ENCODE measurements at regions not wholly inside any gene's neighbourhood (a gene's known extent, or its start where the extent isn't known, plus 50 kb on each side); places are given as distances from the start of the nearest gene placed in this dataset.

DNA sequence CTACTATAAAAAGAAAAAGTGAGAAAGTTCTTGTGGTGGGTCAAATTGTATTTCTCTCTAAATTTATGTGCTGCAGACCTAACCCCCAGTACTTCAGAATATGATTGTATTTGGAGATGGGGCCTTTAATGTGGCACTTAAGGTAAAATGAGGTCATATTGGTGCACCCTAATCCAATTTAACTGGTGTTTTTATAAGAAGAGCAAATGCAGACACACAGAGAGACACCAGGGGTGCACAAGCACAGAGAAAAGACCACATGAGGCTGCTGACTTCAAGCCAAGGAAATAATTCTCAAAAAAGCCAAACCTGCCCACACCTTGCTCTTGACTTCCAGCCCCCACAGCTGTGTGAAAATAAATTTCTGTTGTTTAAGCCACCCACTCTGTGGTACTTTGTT lies 80.2 kb upstream of the HTR4 start:
- H3K27me3 ChIP-seq = no peaks in the 10 kb centered on the region
- TF ChIP-seq CTCF (IDR thresholded peaks at IDR 0.05) (no peak), POLR2A (IDR thresholded peaks at IDR 0.05) (no peak)
- intact Hi-C loops (cut with DNase I) = loop anchor here (5.0 to 10.0 kb wide), 2 partner anchors 287 to 370 kb away; no protein-coding TSS in a partner anchor
- no peak for DNase-seq
- no peak overlapping the region for H3K4me3 ChIP-seq
- no peak for ATAC-seq
- H3K9me3 ChIP-seq = no peaks in the 10 kb centered on the region
- no peaks in the 10 kb centered on the region for H3K36me3 ChIP-seq (replicated peaks in 1 of 2; ENCODE audit: insufficient read depth in 1 of 2, low read depth in 2 of 2)
- peaks cover 5% of the 10 kb centered on the region for H3K4me1 ChIP-seq
- no peak overlapping the region for H3K27ac ChIP-seq

- intact Hi-C loops (cut with DNase I) = loop anchor here (5.0 to 10.0 kb wide), 2 partner anchors 307 to 369 kb away; no protein-coding TSS in a partner anchor
Observed at GRCh38 chr5:148735301-148735835, 81.0 kb upstream of the HTR4 start.

DNA sequence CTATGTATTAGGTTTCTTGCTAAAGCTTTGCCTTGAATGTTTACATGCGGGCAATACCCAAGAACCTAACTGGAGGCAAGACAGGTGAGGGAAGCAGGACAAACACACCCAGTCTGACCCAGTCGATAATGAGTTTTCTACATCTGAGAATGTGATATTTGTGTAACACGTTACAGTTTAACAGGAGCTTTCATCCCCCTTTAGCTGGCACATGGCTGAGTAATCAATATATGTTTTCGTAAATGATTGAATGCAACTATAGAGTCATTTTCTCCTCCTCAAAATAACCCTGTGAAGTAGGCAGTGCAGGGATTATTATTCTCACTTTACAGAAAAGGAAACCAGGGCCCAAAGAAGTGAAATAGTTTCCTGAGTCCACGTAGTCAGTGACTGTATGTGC lies 84.7 kb upstream of the HTR4 start:
- Histone ChIP-seq H3K4me1 (peaks cover 5% of the 10 kb centered on the region), H3K27me3 (no peaks in the 10 kb centered on the region), H3K4me3 (no peak overlapping the region), H3K36me3 (replicated peaks in 1 of 2; ENCODE audit: insufficient read depth in 1 of 2, low read depth in 2 of 2) (no peaks in the 10 kb centered on the region), H3K27ac (peak overlapping the region in 3 of 4 donors; percentile 40 to 61 (median 46)), H3K9me3 (no peaks in the 10 kb centered on the region)
- TF ChIP-seq POLR2A (IDR thresholded peaks at IDR 0.05) (no peak), CTCF (IDR thresholded peaks at IDR 0.05) (no peak)
- WGBS, 2 donors = 35 to 49% methylated on average over 5 of the region's 5 CpGs
- intact Hi-C loops (cut with DNase I) = loop anchor here (5.0 to 10.0 kb wide), 2 partner anchors 303 to 366 kb away; no protein-coding TSS in a partner anchor
- DNase-seq = no peak
- peak; percentile 48 for ATAC-seq

More at GRCh38 chr5:148735301-148735835, 81.0 kb upstream of the HTR4 start:
- peaks cover 5% of the 10 kb centered on the region for H3K4me1 ChIP-seq
- no peaks in the 10 kb centered on the region for H3K27me3 ChIP-seq
- H3K4me3 ChIP-seq = no peak overlapping the region
- 52 to 60% methylated on average over 2 of the region's 2 CpGs for WGBS, 2 donors
- no peaks in the 10 kb centered on the region for H3K9me3 ChIP-seq
- H3K27ac ChIP-seq = no peak overlapping the region
- ATAC-seq = no peak
- TF ChIP-seq CTCF (IDR thresholded peaks at IDR 0.05) (no peak), POLR2A (IDR thresholded peaks at IDR 0.05) (no peak)
- H3K36me3 ChIP-seq (replicated peaks in 1 of 2; ENCODE audit: insufficient read depth in 1 of 2, low read depth in 2 of 2) = no peaks in the 10 kb centered on the region
- no peak for DNase-seq

DNA sequence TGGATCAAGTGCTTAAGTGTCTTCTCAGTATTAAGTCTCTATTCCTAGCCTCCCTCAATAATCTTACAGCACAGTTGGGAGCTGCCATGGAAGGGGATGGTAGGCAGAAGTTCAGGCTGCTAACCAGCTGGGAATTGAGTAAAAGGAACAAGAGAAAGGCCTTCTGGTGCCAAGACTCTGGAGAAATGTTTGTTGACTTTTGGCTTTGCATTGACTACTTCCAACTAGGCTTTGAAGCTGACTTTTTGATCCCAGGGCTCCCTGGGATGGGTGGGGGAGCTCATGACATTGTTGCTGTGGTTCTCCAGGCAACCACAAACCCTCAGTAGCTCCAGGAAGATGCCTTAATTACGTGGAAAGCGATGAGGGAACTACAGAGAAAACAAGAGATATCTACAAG lies 85.2 kb upstream of the HTR4 start:
- 27 to 48% methylated on average over 2 of the region's 2 CpGs for WGBS, 2 donors
- intact Hi-C loops (cut with DNase I) = loop anchor here (5.0 to 10.0 kb wide), 2 partner anchors 303 to 365 kb away; no protein-coding TSS in a partner anchor
- DNase-seq = no peak
- TF ChIP-seq CTCF (IDR thresholded peaks at IDR 0.05) (no peak), POLR2A (IDR thresholded peaks at IDR 0.05) (no peak)
- peak; percentile 19 for ATAC-seq
- no peak overlapping the region for H3K4me3 ChIP-seq
- H3K36me3 ChIP-seq (replicated peaks in 1 of 2; ENCODE audit: insufficient read depth in 1 of 2, low read depth in 2 of 2) = no peaks in the 10 kb centered on the region
- H3K27ac ChIP-seq = peak overlapping the region; percentile 7 to 61 (median 43)
- peaks cover 5% of the 10 kb centered on the region for H3K4me1 ChIP-seq
- H3K27me3 ChIP-seq = no peaks in the 10 kb centered on the region
- no peaks in the 10 kb centered on the region for H3K9me3 ChIP-seq
